Inferior parietal cortex (tissue), 1 donor: ENCODE measurements at regions not wholly inside any gene's neighbourhood (a gene's known extent, or its start where the extent isn't known, plus 50 kb on each side); places are given as distances from the start of the nearest gene placed in this dataset.
"Not testable (repeated sequence)": the region's sequence is repeated elsewhere in the genome, so short reads cannot be mapped to it uniquely, and the experiment has no call there.

Source experiments
- DNase-seq: peaks from one replicate; pipeline ENCODE4 v3.0.0-alpha.2; 2016; ENCODE audit errors: extremely low spot score

DNA sequence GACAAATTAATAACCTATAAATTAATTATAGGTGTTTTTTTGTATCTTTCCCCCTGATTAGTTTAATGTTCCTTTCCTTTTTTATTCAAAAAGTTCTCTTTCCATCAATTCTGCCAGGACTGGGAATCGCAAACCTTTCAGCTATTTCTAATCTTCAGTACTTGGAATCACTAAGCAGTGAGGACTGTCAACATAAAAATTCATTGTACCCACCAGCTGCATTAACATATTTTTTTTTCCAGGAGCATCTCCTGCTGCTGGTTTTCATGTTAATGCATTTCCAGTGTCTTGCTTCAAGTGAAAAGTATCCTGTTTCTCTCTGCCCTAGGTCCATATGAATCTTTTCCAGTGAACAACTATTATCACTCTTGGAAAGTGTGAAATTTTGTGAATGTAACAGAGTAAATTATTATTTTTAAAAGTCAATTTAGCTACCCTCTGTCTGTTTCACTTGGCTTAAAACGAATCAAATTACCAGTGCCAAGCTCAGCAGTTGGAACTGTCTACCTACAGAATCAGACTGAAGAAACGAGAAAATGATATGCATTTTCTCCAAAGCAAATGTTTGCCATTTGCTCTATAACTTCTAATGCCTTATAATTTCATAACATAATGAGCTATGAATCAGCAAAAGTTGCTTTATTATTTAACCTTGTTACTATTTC is 804.4 kb downstream of the EPHA4 start:
- no peak for DNase-seq

DNA sequence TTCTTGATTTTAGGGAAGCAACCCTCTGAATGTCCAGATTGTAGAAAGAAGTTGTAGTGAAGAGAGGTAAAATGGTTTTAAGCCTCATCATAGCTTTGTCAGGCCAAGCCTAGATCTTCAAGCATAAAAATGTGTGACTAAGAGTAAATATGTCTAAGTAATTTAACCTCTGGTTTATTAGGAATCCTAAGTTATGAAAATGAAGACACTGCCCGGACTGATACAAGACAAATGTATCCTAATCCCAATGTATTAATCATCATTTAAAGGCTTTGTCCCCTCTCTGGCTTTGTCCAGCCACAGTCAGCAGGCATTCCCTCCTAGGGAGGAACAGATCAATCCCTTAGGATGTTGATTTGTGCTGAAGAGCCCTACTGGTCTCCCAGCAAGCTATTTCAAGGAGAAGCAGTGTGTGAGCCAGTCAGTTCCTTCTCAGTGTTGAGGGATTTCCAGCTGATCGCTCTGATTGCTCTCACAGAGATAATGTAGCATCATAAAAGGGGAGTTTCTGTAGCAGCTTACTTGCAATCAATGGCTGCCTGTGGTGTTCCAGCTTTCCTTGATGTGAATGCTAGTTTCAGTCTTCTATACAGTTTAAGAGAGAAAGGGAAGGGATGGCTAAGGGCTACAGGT is 796.1 kb downstream of the EPHA4 start:
- no peak for DNase-seq

DNA sequence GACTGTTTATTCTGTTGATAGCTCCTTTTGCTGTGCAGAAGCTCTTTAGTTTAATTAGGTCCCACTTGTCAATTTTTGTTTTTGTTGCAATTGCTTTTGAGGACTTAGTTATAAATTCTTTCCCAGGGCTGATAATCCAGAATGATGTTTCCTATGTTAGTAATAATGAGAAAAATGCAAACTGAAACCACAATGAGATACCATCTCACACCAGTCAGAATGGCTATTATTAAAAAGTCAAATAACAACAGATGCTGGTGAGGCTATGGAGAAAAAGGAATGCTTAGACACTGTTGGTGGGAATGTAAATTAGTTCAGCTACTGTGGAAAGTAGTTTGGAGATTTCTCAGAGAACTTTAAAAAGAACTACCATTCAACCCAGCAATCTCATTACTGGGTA is 793.0 kb downstream of the EPHA4 start:
- not testable (repeated sequence) for DNase-seq

DNA sequence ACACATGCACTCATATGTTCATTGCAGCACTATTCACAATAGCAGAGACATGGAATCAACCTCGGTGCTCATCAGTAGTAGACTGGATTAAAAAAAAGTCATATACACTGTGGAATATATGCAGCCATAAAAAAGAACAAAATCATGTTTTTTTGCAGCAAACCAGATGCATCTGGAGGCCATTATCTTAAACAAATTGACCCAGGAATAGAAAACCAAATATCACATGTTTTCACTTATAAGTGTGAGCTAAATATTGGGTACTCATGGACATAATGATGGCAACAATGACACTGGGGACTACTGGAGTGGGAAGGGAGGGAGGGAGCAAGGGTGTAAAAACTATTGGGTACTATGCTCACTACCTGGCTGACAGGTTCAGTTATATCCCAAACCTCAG is 792.6 kb downstream of the EPHA4 start:
- no peak for DNase-seq

DNA sequence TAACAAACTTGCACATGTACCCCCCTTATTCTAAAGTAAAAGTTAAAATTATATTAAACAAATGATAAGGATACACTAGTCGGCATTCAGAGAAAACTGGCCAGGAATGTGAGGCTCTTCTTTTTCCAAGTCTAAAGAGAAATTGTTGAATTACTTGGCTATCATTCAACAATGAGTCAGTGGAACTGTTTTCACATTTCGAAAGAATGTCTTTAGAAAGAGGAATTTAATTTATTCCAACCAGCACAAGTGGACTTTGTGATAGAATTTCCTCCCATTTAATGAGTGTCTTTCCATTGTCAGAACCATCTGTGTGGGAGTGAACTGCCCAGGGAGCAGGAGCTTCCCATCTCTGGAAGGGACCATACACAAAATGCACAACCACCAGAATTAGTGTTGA is 792.2 kb downstream of the EPHA4 start:
- peak; percentile 42 for DNase-seq

DNA sequence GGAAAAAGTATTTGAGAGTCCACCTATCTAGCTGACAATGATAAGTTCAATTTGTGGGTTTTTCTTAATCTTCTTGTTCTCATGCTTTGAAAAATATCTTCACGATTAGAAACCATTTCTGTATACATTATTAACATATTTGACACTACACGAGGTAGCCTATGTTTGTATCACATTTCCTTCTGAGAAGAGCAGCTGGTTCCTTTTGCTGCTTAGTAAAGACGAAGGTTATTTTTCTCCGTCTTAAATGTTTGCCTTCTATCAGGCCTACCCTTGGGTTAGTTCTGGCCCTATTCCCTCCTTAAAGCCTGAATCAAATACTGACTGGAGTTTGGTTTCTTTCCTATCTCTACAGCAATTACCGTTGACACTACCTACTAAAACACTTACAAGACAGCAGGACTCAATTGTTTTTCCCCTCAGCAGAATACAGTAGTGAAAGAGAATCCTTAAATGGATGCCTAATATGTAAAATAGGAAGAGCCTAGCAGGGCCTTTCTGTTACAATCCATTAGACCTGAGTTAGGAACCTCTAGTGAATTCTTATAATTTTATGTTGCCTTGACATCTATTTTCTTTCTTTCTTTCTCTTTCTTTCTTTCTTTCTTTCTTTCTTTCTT is 790.4 kb downstream of the EPHA4 start:
- no peak for DNase-seq

DNA sequence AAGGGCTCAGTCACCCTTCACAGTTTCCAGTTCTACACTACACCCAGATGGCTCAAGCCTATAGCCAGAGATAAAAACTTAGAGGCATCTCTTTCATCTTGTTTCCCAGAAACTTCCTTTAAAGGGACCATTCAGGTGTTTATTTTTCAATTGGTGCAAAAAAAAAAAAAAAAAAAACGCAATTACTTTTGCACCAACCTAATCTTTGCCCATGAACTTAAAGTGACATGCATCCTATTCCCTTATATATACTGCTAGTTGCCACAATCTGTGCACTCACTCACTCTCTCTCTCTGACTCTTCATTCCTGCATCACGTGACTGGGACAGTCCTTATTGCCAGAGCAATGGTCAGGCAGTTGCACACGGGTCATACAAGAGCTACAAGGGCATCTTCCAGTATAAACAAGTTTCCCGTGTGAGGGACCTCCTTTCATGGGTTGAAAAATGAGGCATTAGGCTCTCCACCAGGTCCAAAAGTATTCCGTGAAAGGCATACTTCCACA is 789.4 kb downstream of the EPHA4 start:
- no peak for DNase-seq

DNA sequence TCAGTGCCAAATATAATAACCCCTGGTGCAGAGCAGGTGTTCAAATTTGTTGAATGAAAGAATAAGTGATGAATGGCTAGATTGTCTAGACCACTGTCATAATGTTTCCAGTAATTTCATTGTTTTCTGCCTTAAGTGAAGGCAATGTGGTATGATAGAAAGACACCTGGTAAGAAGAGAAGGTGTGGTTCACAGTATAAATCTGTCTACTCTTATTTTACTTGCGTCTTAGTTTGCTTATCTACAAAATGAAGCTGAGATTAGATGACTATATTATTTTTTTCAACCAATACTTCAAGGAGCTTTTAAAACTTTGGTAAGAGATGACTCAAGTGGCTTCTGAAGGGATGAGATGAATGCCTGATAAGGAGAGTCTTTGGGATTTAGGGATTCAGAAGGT is 788.4 kb downstream of the EPHA4 start:
- no peak for DNase-seq

DNA sequence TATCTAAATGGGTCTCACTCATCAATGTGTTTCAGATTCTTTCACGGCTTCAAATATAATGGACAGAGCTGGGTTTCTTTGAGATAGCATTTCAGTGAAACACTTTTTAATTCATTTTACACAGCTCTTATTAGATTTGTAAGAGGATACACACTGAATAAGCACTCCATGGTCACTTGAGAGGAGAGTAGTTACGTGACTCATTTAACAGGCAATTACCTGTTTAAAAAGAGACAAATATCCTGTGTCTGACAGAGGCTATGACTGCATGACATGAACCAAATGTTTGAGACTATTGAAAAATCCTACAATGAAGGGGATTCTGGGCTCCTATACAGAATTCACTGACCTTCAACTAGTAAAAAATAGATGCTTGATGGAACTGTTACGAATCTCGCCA is 786.9 kb downstream of the EPHA4 start:
- no peak for DNase-seq

DNA sequence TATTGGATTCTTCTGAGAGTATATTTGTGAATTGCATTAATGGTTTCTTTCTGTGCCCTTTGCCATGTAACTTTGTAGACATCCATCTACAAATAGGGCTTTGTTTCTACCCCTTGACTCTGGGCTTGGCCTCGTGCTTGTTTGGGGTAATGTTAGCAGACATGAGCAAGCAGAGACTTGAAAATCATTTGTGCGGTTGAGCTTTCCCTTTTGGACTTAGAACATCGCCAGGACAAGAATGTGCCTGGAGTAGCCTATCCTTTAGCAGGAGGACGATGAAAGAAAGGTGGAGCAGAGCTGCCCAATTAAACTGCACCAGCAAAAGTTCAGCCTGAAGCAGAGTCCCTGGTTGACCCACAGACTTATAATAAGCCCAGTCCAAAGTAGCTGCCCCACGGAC is 785.9 kb downstream of the EPHA4 start:
- DNase-seq: no peak

DNA sequence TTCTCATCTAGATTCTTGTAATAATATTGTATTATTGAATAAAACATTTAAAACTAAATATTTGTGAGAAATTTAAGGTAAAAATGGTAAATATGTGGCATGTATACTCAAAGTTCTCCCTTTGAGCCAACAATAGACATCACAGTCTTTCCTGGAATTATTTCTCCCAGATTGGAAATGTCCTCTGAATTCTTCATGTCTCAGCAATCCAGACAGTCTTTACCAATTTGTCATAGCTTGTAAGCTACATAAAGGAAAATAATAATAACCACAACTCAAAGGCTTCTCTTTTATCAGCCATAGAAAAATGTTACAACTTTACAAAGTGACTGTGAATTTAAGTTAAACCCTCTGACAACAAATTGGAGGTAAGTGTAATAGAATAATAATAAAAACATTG is 784.9 kb downstream of the EPHA4 start:
- no peak for DNase-seq

DNA sequence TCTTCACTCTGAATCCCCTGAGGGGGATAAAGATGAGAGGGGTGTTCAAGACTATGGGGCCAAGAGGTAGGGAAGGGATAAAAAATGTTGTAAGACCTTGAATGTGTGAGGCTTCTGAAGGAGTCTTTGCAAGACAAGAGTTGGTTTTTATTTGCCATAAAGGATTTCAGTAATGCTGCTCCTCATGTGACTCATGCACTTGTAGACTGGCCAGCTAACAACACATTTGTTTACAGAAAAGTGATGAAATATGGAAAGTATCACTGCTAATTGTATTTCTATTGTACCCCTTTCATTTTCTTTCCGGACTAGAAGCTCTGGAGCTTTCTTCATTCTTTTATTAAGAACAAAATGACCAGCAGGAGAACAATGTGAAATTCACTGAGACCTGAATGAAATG is 782.1 kb downstream of the EPHA4 start:
- DNase-seq: no peak

DNA sequence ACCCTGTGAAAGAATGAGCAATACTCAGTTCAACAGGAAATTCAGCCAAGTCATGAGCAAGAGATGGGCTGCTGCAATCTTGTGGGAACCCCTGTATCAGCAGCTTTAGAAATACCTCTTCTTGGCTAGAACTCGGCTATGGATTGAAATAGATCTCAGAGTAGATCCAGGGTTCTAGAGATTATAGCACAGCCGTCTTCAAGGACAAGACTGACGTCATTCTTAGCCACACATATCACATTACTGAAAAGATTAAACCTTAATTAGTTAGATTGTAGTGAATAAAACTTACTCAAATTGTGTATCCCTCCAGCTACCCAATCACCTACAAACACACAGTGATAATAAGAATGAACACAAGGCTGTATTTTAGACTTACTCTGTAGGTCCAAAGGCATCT is 776.4 kb downstream of the EPHA4 start:
- DNase-seq: no peak

DNA sequence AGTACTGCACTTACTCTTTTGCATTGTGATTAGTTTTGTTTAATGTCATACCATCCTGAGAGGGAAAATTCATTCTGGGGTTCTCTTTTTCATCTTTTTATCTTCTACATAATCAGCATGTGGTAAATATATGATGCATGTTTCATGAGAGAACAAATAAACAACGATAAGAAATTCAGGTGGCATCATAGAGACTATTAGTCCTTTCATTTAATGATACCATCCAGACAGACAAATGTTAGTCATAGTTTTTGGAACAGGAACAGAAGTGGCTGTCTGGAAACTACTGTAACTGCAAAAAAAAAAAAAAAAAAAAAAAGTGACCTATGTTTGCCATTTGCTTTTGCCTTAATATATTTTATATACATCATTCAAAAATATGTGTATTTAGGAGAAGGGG is 761.0 kb downstream of the EPHA4 start:
- DNase-seq: no peak

DNA sequence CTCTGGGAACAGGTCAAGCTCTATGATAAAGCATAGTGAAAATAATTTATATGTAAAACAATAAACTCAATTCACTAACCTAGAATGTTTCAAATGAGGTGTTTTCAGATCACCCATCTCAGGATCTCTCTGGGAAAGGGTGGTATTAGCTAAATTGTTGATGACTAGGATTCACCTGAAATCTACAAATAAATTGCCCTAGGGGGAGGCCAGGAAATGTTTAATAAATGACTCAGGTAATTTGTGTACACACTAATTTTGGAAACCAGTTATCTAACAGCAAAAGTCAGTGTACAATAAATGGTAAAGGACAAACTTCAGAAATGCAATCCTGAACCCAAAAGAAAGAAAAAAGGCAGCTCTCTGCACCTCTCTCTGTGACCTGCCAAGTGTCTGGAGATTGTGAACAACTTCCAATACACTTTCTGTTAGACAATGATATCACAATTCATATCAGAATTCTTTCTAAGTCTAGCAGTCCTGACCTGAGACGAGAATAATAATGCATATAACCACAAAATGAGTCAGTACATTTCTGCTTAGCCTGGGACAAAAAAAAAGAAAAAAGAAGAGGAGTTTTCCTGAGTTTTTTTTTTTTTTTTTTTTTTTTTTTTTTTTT is 760.0 kb downstream of the EPHA4 start:
- DNase-seq: no peak

DNA sequence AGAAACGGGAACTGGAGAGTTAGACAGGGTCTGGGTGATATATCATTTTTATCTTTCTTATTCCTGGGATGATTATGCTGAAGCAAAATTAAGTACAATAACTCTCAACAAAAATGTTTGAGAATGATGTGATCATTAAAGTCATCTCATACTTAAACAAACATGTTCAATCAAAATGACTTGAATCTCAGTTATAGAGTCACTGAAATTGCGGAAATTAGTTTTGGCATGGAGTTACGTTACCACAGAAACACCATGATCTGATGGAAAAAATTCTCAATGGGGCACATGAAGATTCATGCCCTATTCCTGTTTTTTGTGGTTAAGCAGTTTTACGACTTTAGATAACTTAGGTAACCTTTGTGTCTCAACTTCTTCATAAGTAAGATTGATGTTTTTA is 757.7 kb downstream of the EPHA4 start:
- DNase-seq: no peak

DNA sequence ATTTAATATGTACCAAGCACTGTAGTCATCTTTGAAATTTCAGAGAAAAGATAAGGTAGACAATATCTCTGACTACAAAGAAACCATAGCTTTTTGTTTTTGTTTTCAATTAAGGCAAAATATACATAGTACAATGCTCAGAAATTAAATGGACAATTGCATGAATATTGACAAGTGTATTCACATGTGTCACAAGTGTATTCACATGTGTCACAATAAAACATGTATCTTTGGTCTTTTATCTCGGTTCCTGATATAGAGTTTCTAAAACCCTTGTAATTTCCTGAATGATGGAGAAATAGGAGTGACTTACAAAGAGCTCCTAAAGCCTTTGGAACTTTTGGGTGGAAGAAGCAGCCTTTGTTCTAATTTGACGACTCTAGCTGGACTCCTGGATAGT is 756.4 kb downstream of the EPHA4 start:
- DNase-seq: no peak

DNA sequence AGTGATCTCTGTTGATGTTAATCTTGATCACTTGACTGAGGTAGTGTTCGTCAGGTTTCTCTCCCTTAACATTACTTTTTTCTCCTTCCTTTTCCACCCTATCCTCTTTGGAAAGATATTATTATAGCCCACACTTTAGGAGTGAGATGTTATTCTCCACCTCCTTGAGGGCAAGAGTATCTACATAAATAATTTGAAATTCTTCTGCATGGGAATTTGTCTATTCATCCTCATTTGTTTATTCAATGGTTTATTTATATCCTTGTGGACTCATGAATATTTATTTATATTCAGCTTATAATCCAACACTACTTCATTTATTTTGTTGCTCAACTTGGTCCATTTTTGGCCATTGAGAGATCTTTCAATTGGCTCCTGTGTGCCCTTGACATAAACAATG is 750.4 kb downstream of the EPHA4 start:
- DNase-seq: no peak

DNA sequence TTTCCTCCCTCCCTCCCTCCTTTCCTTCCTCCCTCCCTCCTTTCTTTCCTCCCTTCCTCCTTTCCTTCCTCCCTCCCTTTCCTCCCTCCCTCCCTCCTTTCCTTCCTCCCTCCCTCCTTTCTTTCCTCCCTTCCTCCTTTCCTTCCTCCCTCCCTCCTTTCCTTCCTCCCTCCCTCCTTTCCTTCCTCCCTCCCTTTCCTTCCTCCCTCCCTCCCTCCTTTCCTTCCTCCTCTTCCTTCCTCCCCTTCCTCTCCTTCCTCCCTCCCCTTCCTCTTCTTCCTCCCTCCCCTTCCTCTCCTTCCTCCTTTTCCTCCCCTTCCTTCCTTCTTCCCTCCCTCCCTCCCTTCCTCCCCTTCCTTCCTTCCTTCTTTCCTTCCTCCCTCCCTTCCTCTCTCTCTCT is 748.5 kb downstream of the EPHA4 start:
- not testable (repeated sequence) for DNase-seq

DNA sequence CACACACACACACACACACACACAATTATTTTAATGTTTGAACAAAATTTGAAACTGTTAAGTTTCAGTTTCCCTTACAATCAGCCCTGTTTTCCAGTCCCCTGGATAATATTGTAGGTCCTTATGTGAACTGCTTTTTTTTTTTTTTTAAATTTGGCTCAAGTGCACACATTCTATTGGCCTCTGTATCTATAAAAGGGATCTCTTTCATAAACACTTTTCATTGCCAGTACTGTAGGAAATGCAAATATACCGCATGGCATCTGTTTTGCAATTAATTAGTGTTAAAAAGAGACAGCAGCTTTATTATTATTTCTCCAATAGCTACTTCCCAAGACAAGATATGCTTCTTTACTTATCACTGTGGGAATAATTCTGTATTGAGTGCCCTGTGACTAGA is 738.7 kb downstream of the EPHA4 start:
- no peak for DNase-seq

DNA sequence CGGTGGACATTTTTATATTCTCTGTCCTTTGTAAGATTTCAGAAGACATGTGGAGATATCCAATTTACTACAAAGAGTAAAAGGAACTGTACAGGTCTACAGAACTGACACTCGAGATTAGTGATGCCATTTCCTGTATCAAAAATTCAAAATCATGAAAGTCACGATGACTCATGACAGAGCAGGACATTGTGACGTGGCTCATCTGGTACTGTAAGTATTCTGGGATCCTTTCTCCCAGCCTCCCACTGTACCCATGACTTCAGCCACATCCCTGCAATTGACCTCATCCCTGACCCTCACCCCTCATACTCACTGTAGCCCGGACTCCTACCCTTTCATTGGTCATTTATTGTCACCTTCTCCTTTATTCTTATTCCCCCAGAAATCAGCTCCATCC is 736.5 kb downstream of the EPHA4 start:
- no peak for DNase-seq

DNA sequence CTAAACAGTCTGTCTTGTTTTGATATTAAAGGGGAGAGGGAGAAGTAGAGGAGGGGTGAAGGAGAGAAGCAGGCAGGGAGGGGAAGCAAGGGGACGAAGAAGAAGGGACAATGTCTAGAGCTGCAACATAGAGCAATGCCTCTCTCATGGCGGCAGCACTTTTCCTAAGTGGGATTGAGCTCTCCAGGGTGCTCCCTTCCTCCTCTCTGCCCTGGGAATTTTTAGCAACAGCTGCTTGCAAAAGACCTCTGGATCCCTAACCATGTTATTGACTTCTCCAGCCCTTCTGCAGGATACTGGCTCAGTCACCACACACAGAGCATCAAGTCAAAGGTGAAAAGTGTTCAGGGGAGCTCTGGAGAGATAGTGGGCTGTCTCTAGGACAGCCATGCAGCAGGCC is 734.9 kb downstream of the EPHA4 start:
- DNase-seq: no peak
